ENCODE measurements at regions not wholly inside any gene's neighbourhood (a gene's known extent, or its start where the extent isn't known, plus 50 kb on each side); places are given as distances from the start of the nearest gene placed in this dataset.

DNA sequence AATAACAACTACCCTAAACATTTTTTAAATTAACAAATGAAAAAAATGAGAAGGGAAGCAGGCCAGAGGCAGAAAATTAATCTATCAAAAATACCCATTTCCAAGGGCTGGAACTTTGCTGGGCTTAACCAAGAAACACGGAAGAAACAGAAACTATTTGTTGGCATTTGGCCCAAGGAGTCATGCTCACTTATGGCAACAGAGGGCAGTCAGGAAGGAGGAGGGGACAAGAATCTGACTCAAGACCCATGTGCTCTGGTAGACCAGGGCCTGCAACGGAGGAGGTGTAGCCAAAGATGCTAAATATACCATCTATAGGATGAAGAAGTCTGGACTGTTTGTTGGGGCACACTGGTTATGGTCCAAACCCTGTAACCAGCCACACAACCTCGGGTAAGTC is 496.7 kb downstream of the COG6 start:
- no peak for DNase-seq

DNA sequence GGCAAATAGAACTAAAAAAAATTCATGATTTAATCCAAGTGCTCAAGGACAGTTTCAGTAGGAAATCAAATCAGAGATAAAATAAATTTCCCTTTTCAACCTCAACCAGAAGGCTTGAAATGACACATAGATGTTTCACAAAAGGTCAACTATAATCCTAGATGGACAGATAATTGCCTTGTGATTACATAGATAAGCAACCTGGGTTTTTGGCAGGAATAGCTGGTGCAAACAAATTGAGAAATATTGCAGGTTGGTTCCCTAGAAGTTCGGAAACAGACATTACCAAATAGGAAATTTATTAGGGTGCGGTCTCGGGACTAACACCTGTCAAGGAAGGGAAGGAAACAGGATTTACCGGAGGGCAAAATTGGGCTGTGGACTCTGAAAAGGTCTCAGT is 497.5 kb downstream of the COG6 start:
- no peak for DNase-seq

DNA sequence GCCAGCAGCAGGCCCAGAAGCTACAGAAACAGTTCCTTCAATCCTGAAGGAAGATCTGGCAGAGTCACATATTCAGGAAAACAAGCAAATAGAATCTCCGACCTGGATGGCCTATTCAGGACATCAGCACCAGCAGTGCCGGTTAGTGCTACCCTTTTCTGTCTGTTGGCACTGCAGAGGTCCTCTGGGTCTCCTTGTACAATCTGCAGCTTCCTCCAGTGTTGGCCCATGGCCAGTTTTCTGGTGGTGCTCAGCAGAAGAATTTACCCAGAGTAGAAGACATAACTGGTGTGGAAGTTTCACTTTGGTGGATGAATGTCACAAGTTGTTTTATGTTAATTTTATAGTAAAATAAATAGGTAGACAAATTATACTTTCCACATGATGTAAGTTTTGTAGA is 498.1 kb downstream of the COG6 start:
- DNase-seq: peak; percentile 8

DNA sequence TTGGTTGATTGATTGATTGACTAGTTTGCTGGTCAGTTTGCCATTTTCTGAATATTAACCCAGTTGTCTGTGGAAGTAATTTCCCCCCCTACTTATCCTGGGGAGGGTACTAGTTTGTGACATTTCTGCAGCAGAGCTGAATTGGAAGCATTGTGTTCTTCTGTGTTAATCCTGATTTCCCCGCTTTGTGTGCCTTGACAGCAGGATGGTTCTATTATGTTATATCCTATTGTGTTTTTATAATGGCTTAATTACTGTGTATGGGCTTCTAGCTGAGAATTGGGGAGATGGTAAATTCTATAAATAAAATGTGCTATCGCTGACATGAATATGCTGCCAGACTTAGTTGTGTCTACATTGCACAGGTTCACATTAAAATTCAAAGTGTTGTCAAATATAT is 499.7 kb downstream of the COG6 start:
- DNase-seq: no peak

DNA sequence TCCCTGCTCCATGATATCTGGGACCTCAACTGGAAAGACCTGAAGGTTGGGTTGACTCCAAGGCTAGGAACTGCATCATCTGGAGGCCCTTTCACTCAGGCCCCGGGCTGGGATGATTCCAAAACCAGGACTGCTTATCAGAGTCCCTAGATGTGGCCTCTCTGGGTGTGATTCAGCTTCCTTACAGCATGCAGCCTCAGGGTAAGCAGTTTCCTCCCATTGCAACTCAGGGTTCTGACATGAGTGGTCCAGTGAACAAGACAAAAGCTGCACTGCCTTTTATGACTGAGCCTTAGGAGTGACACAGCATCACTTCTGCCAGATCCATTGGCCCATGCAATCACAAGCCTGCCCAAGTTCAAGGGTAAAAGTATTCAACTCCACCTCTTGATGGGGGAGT is 502.8 kb downstream of the COG6 start:
- no peak for DNase-seq

DNA sequence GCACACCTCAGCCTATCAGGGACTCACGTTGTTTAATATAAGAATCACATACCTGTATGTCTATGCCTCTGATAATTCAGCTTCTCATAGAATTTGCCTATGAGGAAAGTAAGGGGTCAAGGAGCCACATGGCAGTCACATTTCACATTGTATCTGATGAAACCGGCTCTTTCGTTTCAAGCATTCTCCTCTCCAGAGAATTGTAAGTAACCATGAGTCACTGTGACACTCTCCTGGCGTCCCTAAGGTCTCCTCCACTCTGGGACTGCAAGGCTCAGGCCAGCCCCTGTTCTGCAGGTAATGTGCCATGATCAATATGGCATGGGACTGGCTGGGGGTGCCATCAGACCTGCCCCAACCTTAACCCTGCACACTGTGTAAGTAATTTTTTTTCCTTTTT is 503.3 kb downstream of the COG6 start:
- DNase-seq: no peak

DNA sequence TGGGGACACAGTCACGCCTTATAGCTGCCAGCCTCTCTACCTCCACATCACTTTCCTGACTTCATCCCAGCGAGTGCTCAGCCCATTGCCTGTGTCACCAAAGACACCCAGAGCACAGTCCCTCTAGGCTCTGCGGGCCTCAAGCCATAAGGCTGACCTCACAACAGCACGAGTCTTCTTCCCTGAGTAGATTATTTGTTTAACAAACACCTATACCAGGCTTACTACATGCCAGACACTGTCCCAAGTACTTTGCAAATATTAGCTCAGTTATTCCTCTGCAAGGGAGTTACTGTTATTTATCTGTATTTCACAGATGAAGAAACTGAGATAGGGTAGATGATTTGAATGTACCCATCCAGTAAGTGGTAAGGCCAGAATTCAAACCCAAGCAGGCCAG is 504.3 kb downstream of the COG6 start:
- DNase-seq: no peak

DNA sequence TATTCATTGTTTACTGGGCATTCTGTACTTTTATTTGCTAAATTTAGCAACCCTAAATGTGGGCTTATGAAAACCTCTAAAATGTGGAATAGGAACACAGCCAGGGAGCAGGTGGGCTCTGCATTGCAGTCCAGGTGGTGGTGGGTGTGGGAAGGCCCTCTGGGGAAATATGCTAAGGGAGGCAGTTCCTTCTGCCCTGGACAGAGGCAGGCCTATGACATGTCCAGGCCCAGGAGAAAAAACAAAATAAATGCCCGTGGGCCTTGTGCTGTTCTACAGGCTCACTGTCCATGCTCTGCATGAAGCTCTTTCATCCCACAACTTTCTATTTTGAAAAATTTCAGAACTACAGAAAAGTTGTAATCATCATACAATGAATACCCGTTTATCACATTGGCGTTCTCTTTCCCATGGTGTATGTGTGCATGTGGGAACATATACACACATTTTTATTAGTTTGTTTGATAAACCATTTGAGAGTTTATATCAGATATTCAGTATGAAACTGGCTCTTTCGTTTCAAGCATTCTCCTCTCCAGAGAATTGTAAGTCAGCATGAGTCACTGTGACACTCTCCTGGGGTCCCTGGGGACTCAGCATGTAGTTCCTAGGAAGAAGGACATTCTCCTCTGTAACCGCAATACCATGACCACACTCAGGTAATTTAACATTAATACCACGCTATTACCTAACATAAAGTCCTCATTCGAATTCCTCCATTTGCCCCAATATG is 505.3 kb downstream of the COG6 start:
- DNase-seq: no peak

DNA sequence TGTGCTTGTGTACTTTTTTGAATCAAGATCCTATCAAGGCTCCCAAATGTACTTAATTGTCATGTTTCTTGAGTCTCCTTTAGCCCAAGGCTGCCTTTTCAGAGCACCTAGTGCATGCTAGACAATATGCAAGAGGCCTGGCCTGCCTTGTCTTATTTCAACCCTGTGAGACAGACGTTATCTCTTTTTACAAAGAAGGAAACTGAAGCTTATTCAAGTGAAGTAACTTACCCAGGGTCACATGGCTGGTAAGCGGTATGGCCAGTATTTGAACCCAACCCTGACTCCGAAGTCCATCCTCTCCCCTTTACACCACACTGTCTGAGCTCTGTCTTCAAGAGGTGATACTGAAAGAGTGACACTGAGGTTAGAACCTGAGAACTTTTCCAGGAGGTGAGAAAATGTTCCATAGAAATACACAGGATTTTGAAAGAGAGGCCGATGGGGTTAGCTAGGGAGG is 505.1 kb downstream of the FOXO1 start:
- no peak for DNase-seq

DNA sequence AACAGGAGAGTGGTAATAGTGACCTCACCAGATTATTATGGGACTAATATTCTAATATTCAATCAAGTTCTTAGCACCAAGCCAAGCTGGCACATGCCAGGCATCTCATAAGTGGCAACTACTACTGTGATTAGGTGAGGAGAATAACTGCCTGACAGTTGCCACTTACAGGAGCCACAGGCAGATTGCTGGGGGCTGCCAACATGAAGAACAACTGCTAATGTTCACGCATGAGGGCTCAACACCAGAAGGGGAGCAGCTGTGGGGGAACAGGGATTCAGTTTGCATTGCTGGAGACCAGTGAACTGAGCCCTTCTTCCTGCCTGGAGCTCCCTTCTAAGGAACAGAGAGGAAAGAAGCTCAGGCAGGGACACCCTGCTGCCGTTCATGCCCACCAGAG is 504.5 kb downstream of the FOXO1 start:
- DNase-seq: no peak

DNA sequence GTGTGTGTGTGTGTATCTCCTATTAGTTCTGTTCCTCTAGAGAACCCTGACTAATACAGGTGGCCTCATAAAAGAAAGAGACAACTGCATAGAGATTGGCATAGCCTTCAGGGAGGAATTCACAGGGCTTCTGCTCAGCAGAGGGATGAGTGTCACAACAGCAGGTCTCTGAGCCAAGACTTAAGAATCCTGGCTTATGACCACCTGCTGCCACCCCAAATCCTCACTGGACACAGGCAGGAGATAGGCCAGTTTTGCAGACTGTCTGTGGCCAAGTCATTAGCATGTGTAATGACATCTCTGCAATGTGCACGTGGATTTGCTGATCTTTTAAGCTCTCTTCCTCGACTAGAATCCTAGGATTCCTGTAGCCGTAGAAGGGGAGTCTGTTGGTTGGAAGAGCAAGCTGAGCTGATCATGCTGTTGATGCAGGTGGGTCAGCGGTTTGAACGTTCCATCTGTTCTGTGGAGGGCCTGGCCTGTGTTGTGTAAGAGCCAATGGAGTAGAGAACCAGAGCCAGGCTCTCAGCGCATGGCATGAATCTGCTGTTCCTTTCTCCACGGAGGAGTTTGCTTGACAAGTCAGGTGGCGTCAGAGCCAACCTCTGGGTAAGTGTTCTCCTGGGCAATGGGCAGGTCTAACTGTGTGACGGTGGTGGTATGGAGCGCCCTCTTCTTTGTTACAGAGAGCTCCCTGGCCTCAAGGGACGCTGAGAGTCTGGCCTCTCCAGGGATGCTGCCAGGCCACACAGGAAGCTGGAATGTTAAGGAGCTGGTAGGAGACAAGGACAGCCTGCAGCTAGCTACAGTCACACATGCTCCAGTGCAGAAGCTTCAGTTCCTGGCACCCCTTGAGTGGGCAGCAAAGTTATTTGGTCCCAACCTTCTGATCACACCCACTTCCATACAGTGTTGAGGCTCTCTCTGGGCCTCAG is 503.1 kb downstream of the FOXO1 start:
- no peak for DNase-seq

DNA sequence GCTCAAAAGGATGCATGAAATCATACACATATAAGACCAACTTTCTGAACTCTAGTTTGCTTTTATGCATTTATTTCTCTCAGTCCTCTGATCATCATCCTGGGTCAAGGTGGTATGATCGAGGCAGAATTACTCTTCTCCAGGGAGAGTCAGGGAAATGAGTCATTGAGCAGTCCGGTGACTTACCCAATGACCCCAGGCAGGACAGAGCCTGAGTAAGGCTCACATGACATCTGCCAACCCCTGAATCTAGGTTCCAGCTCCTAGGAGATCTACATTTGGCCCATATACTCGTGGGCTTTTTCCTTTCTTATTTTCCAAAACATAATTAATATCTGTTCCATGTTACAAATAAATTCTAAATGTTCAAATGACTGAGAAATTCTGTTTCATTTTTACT is 502.3 kb downstream of the FOXO1 start:
- no peak for DNase-seq

DNA sequence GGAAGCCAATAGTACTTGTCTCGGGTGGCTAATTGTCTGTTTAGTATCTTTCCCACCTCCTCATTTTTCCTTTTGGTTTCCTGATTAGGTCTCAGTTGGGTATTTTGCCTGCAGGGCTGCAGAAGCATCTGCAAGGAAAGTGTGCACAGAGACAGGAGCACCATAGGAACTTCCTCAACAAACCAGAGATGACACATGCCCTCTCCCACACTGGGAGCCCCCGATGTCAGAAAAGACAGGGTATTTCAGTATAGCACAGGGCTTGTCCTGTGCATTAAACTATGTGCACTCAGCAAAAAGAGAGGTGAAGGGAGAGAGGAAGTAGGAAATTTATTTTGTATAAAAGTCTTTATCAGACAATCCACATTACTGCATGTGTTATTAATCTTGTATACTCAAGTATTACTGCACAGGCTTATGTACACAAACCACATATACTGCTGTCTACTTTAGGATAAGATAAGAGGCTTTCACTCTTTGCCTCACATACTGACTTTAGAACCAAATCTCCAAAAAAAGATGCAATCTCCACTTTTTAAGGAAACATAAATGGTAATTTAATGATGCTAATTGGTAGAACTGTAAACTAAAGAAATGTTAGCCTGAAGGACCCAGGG is 501.0 kb downstream of the FOXO1 start:
- no peak for DNase-seq

DNA sequence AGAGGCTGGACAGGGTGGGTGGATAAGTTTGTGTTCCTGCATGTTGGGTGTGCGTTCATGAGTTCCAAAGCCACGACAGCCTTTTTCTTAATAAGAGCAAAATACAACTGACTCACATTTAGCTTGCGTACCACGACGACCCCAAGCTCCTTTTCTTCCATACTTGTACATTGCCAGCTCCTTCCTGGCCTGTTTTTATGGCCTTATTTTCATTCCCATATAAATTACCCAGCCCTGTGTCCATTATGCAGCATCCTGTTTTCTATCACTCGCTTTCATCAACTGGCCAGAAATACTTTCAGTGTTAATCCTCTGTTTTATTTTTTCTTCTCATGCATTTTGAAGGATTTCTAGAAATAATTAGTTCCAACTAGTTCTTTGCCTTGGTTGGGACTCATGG is 499.1 kb downstream of the FOXO1 start:
- DNase-seq: no peak

DNA sequence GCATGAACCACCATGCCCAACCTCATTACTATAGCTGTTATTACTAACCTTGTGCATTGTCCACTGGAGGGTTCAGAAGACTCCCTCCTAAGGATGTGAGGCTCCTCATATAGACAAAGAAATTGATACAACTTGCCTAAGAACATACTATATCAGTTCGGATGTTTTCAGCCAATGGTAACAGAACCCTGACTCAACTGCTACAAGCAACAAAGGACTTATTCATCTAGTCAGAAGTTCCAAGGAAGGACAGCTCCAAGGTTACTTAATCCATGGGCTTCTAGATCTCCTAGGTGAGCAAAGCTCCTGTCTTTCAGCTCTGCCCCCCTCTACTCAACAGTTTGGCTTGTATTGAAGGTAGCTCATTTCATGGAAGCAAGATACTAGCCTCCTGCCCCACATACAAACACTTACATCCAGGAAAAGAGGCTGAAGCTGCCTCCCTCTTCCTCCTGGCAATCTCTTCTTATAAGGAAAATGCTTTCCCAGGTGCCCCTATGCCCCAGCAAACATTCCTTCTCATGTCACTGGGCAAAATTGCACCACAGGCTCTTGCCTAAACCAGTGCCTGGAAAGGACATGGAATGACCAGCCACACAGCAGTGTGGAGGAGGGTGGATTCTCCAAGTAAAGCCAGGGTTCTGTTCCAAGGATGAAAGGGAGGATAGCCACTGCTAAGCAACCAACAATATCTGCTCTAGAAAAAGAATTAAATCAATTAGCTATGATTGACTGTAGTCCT is 497.8 kb downstream of the FOXO1 start:
- DNase-seq: no peak

DNA sequence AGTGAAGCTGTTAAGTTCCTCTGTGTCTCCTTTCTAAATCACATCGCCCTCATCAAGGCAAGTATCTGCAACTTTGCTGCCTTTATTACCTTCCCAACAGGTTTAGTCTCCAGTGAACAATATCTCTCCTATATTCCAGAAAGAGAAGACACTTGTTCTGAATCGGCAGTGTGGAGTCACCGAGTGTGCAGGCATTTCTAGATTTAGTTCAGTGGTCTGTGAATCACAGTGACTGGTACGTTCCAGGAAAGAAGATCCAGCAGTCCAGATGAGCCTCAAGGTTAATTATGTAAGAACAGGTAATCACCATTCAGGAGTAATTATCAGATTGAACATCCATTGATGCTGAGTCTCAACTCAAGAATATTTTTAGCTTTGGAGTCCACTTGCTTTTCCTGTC is 497.0 kb downstream of the FOXO1 start:
- no peak for DNase-seq

DNA sequence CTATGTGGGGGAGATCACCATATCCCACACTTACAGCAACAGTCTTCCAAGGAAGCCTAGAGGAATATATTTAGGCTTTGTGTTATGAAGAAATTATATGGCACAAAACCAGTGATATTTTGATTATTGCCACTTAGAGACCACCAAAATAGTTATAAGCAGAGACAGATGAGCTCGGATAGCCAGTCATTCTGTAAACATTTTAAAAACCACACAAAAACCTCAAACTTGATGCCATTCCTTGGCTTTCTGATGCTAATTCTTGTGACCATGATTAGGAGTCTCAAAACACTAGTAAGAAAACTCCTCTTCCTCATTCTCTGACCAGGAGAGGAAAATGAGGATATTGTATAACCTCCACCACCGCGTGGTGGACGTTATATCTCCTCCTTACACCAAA is 496.4 kb downstream of the FOXO1 start:
- no peak for DNase-seq

DNA sequence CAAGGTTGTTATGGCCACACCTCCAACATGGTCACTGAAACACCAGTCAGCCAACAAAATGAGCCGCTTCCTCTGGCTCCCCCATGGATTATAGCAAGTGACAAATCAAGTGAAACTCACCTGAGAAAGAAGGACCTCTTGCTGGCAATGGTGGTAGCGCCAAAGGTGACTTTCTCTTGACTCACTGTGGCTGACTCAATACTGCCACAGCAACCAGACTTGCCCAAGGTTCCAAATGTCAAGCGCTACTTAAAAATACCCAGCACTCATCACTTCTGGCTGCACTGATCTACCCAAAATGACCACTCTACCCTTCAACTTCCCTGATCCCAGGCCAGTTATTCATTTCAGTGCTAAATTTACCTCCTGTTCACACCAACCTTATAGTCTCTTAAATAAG is 495.5 kb downstream of the FOXO1 start:
- no peak for DNase-seq

DNA sequence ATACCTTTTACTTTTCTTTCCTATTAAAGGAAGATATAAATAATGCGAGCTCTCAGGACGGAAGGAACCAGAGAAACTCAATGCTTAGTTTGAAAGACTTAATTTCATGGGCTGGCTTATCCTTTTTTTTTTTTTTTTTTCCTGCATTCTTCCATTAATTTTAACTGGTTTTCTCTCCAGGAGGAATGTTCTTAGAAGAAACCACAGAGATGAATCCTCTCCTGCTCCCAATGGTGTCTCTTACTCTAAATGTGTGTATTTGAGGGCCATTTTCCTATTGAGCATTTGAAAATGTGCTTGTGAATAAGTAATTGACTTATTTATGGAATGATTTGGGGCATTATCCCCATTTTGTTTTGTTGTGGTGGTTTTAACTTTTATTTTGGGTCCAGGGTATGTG is 494.9 kb downstream of the FOXO1 start:
- DNase-seq: no peak

DNA sequence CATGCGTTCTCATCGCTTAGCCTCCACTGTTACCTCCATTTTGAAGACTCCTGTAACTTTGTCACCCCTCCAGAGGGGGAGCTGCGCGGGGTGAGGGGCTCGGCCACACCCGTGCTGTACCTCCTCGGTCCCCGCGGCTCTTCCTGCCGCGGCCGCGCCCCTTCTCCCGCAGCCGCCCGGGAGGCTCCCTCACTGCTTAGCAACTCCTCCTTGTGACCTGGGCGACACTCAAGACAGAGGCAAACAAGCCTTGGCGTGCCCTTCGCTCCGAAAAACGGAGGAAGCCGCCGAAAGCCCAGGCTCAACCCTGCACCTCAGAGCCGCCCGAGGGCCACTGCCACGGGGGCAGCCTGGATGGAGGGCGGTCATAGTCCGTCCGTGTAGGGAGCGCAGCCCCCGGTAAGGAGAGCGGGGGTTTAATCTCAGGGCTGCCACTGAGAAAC is 494.3 kb downstream of the FOXO1 start:
- no peak for DNase-seq

DNA sequence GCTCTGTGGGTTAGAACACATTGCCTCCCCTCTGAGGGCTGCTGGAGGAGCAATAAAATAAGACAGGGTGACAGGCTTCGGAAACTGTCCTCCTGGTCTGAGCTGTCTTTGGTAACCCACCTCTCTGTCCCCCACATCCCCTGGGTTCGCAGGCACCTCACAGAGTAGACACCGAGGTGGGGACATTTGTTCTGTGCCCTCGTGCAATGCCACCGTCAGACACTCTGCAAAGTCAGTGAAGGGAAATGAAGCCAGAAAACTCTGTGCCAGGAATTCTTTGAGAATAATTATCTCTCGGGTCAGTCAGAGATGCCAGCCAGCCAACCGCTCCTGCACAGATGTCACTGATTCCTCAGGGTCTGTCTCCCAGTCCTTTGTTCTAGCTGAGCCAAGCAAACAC is 493.6 kb downstream of the FOXO1 start:
- no peak for DNase-seq

DNA sequence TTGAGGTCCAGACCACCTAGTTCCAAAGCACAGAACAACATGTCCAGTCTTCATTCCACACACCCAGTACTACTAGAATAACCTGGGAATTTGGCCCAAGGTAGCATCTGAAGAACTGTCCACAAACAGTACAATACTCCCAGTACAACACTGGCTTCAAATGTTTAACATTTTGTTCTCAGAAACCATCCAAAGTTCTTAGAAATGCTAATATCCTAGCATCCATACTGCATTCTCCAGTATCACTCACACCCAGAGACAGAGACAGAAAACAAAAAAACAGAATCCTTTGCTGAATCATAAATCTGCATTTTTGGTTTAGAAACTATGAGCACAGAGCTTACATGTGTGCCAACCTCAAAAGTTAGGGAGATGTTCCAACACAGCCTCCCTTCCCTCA is 490.8 kb downstream of the FOXO1 start:
- no peak for DNase-seq

DNA sequence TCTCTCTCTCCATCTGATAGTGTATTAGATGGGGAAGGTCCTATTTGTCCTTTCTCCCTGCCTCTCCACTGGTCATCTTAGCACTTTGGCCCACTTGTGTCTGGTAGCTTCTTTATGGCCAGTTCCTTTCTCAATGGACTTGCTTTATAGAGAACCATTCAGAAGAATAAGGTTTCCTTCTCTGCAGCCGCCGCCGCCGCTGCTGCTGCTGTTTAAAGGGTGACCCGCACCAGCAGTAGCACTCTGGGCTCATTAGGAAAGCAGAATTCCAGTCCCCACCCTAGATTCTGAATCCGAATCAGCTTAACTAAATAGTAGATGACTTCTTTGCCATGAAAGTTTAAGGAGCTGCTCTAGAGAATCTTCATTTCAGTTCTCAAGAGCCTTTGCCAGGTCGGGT is 490.2 kb downstream of the FOXO1 start:
- DNase-seq: no peak
